Right lobe of liver (tissue), 6 donors: ENCODE measurements at regions not wholly inside any gene's neighbourhood (a gene's known extent, or its start where the extent isn't known, plus 50 kb on each side); places are given as distances from the start of the nearest gene placed in this dataset.

ENCODE experiments used
- ATAC-seq, 4 donors: fragments of 200-7000 bp; cut with Tn5 transposase; one replicate each; pipeline ENCODE4 v1.9.1; 2020; ENCODE audit warnings: mild to moderate bottlenecking in 4 of 4, moderate library complexity in 4 of 4
- DNase-seq, 3 donors: peaks; one replicate each; pipeline ENCODE4 v3.0.0-alpha.2; 2020
- H3K27ac ChIP-seq, 3 donors: fragments of 200-600 bp; one replicate each; pipeline ENCODE4 v1.8.0; 2022
- H3K27me3 ChIP-seq, 2 donors: fragments of 200-600 bp; one replicate each; pipeline ENCODE4 v1.8.0; 2022
- H3K36me3 ChIP-seq, 4 donors: fragments of 200-600 bp; sonication (generic) in 1 of 4; one replicate each; pipeline versions ENCODE4 v1.5.1 to v1.8.0; 2017 to 2022; ENCODE audit warnings: control low read depth in 1 of 4
- H3K4me1 ChIP-seq, 4 donors: fragments of 200-600 bp; sonication (generic) in 1 of 4; one replicate each; pipeline versions ENCODE4 v1.5.1 to v1.8.0; 2017 to 2022; ENCODE audit warnings: control low read depth in 1 of 4
- H3K4me3 ChIP-seq, 3 donors: fragments of 200-600 bp; one replicate each; pipeline ENCODE4 v1.8.0; 2022
- H3K9me3 ChIP-seq, 4 donors: fragments of 200-600 bp; sonication (generic) in 1 of 4; one replicate each; pipeline versions ENCODE4 v1.5.1 to v1.8.0; 2017 to 2022; ENCODE audit warnings: control low read depth in 1 of 4
- CTCF ChIP-seq, 4 donors: fragments of 200-600 bp in 3 of 4; fragments of 450-650 bp in 1 of 4; IDR thresholded peaks; one replicate each; pipeline versions ENCODE4 v1.5.1 to v1.8.0; 2016 to 2022; ENCODE audit warnings: antibody characterized with exemption in 4 of 4, mild to moderate bottlenecking in 2 of 4
- POLR2A ChIP-seq: fragments of 450-650 bp; IDR thresholded peaks from one replicate; pipeline ENCODE4 v1.6.1; 2017; ENCODE audit warnings: antibody characterized with exemption, mild to moderate bottlenecking
- WGBS: methylation state at CpG from one replicate; pipeline ENCODE4 v1.1.6; 2018; ENCODE audit warnings: low coverage, low lambda C conversion rate; ENCODE audit not compliant: insufficient coverage; ENCODE audit errors: missing lambda C conversion rate; 5-methylcytosine and 5-hydroxymethylcytosine counted together
- intact Hi-C, 2 donors: fragments of 100-400 bp; cut with DNase I; formaldehyde crosslinking; loops; one replicate each; pipeline versions ENCODE4 v1.11.2 to v1.14.1; 2022
- donor health status: DM: no; HTN: yes; CAD: no.
- donor health status: DM: no; HTN: no; CAD: no.
- donor health status: DM: no; HTN: no; CAD: no.
- donor health status: DM: no; HTN: yes; CAD: no.
- donor health status: DM: no; HTN: yes; CAD: no.

- no peaks in the 10 kb centered on the region for H3K9me3 ChIP-seq
- TF ChIP-seq POLR2A = no peak
- no peak overlapping the region for H3K27ac ChIP-seq
- ATAC-seq = no peak
- H3K36me3 ChIP-seq = no peaks in the 10 kb centered on the region
- H3K4me3 ChIP-seq = no peak overlapping the region
- no peaks in the 10 kb centered on the region for H3K27me3 ChIP-seq
- intact Hi-C loops = no loop called here
- DNase-seq = no peak
- 22% methylated on average over 1 of the region's 1 CpG for WGBS
- no peaks in the 10 kb centered on the region for H3K4me1 ChIP-seq
These were observed 528.4 kb upstream of the NBEA start for GRCh38 chr13:34413538-34414210.

- TF ChIP-seq CTCF (IDR thresholded peaks at IDR 0.05) = no peak
- no peak for TF ChIP-seq POLR2A
- H3K27ac ChIP-seq = no peak overlapping the region
- no peaks in the 10 kb centered on the region for H3K36me3 ChIP-seq
- no peak overlapping the region for H3K4me3 ChIP-seq
- DNase-seq (no peak), ATAC-seq (no peak)
- H3K27me3 ChIP-seq = no peaks in the 10 kb centered on the region
- H3K4me1 ChIP-seq = no peaks in the 10 kb centered on the region
- intact Hi-C loops = no loop called here
- 33% methylated on average over 3 of the region's 4 CpGs for WGBS
- H3K9me3 ChIP-seq = no peaks in the 10 kb centered on the region
These were observed 527.5 kb upstream of the NBEA start for GRCh38 chr13:34414616-34415015.

GRCh38 chr13:34416971-34417380, 525.1 kb upstream of the NBEA start:
- no peaks in the 10 kb centered on the region for H3K4me1 ChIP-seq
- no peak overlapping the region for H3K4me3 ChIP-seq
- WGBS = 65% methylated on average over 2 of the region's 5 CpGs
- ATAC-seq = no peak
- DNase-seq = no peak
- no peaks in the 10 kb centered on the region for H3K9me3 ChIP-seq
- intact Hi-C loops = no loop called here
- H3K36me3 ChIP-seq = no peaks in the 10 kb centered on the region
- no peak for TF ChIP-seq POLR2A
- H3K27me3 ChIP-seq = no peaks in the 10 kb centered on the region
- H3K27ac ChIP-seq = no peak overlapping the region

GRCh38 chr13:34417896-34418295, 524.2 kb upstream of the NBEA start:
- DNase-seq = no peak
- Histone ChIP-seq H3K27me3 (no peaks in the 10 kb centered on the region), H3K36me3 (no peaks in the 10 kb centered on the region), H3K4me3 (no peak overlapping the region), H3K9me3 (no peaks in the 10 kb centered on the region), H3K27ac (no peak overlapping the region), H3K4me1 (no peaks in the 10 kb centered on the region)
- 64% methylated on average over 4 of the region's 4 CpGs for WGBS
- intact Hi-C loops = no loop called here
- no peak for ATAC-seq
- TF ChIP-seq CTCF (IDR thresholded peaks at IDR 0.05) (no peak), POLR2A (no peak)

- DNase-seq (no peak), ATAC-seq (no peak)
- Histone ChIP-seq H3K9me3 (no peaks in the 10 kb centered on the region), H3K4me1 (no peaks in the 10 kb centered on the region), H3K27ac (no peak overlapping the region), H3K4me3 (no peak overlapping the region), H3K27me3 (no peaks in the 10 kb centered on the region), H3K36me3 (no peaks in the 10 kb centered on the region)
- 39% methylated on average over 5 of the region's 5 CpGs for WGBS
- intact Hi-C loops = no loop called here
- TF ChIP-seq POLR2A = no peak
These were observed 523.0 kb upstream of the NBEA start for GRCh38 chr13:34419025-34419424.

- DNase-seq = no peak
- H3K4me1 ChIP-seq = no peaks in the 10 kb centered on the region
- H3K27ac ChIP-seq = no peak overlapping the region
- ATAC-seq = no peak
- no peaks in the 10 kb centered on the region for H3K27me3 ChIP-seq
- intact Hi-C loops = no loop called here
- no peaks in the 10 kb centered on the region for H3K9me3 ChIP-seq
- WGBS = 69% methylated on average over 4 of the region's 6 CpGs
- H3K4me3 ChIP-seq = no peak overlapping the region
- TF ChIP-seq POLR2A (no peak), CTCF (IDR thresholded peaks at IDR 0.05) (no peak)
- H3K36me3 ChIP-seq = no peaks in the 10 kb centered on the region
These were observed 522.3 kb upstream of the NBEA start for GRCh38 chr13:34419755-34420154.
